Calu3 (cell line): ENCODE measurements at regions not wholly inside any gene's neighbourhood (a gene's known extent, or its start where the extent isn't known, plus 50 kb on each side); places are given as distances from the start of the nearest gene placed in this dataset.

Experiments used
- BruUV-seq: library from RNA; stranded (reverse); fragments of 400-500 nt; replicated peaks from 2 replicates; lab custom pipeline; 2021; lab: Mats Ljungman, UMichigan
- CTCF ChIA-PET: fragments of 300-600 bp; sonication (Branson Sonifier 250); formaldehyde crosslinking; loops from one replicate; lab custom pipeline; 2022; ENCODE audit warnings: antibody characterized with exemption; lab: Charles Lee
- DNase-seq: peaks from one replicate; pipeline ENCODE4 v3.0.0; 2022
- H3K27ac Mint-ChIP-seq: one replicate; pipeline ENCODE4 v1.8.0; 2022; ENCODE audit warnings: mixed read lengths; ENCODE audit not compliant: unreplicated experiment
- H3K27me3 Mint-ChIP-seq: one replicate; pipeline ENCODE4 v1.8.0; 2022; ENCODE audit warnings: mixed read lengths; ENCODE audit not compliant: unreplicated experiment
- H3K36me3 Mint-ChIP-seq: one replicate; pipeline ENCODE4 v1.8.0; 2022; ENCODE audit warnings: mild to moderate bottlenecking, moderate library complexity, mixed read lengths; ENCODE audit not compliant: insufficient read depth, unreplicated experiment
- H3K4me1 Mint-ChIP-seq: one replicate; pipeline ENCODE4 v1.8.0; 2022; ENCODE audit warnings: mild to moderate bottlenecking, low read depth, mixed read lengths; ENCODE audit not compliant: unreplicated experiment
- H3K4me3 Mint-ChIP-seq: one replicate; pipeline ENCODE4 v1.8.0; 2022; ENCODE audit warnings: mild to moderate bottlenecking, low read depth, moderate library complexity, mixed read lengths; ENCODE audit not compliant: unreplicated experiment
- H3K9me3 Mint-ChIP-seq: one replicate; pipeline ENCODE4 v1.8.0; 2022; ENCODE audit warnings: low read depth, mixed read lengths; ENCODE audit not compliant: unreplicated experiment
- intact Hi-C: fragments of 100-400 bp; cut with micrococcal nuclease; formaldehyde crosslinking; loops from one replicate; pipeline ENCODE4 v1.10.0; 2022; ENCODE audit not compliant: unreplicated experiment
- TF ChIP-seq, protein P1 (sequence below): fragments of 200-600 bp; IDR thresholded peaks from one replicate; pipeline ENCODE4 v1.8.0; 2022; ENCODE audit warnings: antibody characterized with exemption; ENCODE audit not compliant: unreplicated experiment

DNA sequence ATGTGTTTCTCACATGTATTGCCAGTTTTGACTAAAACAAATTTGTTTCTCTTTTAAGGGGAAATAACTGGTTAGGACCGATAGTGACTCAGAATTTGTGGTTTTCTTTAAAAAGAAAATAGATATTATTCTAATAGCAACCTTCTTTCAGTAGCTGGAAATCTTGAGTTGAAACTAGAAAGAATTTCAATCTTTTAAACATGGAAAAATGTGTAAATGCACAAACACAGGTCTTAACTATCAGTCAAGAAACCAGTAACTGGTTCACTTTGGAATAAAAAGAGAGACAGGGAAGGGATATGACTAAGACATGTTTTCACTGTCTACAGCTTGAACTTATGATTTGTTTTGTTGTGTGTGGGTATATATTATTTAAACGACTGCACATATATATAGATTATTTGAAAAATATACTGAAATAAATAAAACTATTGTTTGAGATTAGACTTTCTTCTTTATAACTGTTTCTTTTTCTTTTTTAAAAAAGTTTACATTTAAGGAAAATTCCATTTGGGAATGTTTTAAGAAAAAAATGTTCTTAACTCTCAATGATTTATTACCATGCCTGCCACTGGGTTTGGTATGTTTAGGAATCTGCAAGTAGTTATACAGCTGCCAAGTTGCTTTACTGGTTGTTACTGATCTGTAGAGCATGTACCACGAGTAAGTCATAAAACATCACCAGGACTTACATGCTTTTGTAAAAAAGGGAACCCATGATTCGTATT is 753.3 kb upstream of the MARCKS start:
- Mint-ChIP-seq H3K4me1 (no peaks in the 10 kb centered on the region), H3K36me3 (no peaks in the 10 kb centered on the region), H3K4me3 (no peak overlapping the region), H3K9me3 (peaks cover 3% of the 10 kb centered on the region), H3K27me3 (no peaks in the 10 kb centered on the region), H3K27ac (no peak overlapping the region)
- intact Hi-C loops: no loop called here
- TF ChIP-seq, protein P1, sequence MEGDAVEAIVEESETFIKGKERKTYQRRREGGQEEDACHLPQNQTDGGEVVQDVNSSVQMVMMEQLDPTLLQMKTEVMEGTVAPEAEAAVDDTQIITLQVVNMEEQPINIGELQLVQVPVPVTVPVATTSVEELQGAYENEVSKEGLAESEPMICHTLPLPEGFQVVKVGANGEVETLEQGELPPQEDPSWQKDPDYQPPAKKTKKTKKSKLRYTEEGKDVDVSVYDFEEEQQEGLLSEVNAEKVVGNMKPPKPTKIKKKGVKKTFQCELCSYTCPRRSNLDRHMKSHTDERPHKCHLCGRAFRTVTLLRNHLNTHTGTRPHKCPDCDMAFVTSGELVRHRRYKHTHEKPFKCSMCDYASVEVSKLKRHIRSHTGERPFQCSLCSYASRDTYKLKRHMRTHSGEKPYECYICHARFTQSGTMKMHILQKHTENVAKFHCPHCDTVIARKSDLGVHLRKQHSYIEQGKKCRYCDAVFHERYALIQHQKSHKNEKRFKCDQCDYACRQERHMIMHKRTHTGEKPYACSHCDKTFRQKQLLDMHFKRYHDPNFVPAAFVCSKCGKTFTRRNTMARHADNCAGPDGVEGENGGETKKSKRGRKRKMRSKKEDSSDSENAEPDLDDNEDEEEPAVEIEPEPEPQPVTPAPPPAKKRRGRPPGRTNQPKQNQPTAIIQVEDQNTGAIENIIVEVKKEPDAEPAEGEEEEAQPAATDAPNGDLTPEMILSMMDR: no peak
- DNase-seq: no peak
- BruUV-seq: no TSS peak
- CTCF ChIA-PET: no interaction called here

DNA sequence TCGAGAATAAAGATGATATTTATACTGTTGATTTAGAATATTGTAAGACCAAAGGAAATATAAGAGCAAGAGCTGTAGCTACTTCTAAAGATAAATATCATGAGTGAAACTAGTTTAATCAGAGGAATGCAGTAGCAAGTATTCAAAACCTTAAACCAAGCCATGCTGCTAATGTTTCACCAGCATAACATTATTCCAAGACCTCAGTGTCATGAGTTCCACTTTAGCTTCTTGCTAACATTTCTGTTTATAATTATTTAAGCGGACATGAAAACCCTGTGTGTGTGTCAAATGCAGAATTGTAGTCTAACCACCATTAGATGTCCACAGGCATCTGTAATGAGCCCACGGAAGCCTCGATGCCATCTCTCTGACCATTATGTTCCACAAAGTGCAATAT is 752.6 kb upstream of the MARCKS start:
- TF ChIP-seq, protein P1: no peak
- no peak for DNase-seq
- Mint-ChIP-seq H3K9me3 (peaks cover 3% of the 10 kb centered on the region), H3K36me3 (no peaks in the 10 kb centered on the region), H3K27ac (no peak overlapping the region), H3K4me3 (no peak overlapping the region), H3K4me1 (no peaks in the 10 kb centered on the region), H3K27me3 (no peaks in the 10 kb centered on the region)
- intact Hi-C loops: no loop called here
- CTCF ChIA-PET: no interaction called here
- BruUV-seq: no TSS peak

DNA sequence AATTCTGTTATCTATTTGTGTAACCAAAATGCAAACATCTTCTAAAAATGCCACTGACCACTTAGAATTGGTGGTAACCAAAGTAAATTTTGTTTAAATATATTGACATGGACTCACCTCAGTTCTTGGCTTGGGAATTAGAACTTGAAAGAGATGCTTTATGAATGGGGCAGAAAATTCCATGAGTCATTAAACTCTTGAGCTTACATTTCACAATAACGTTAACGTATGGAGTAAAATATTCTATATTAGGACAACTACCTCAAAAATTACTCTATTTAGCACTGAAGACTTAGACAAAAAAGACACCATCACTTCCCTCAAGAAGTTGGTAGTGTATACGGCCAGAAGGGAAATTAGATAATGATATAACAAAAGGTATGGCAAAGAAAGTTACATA is 752.2 kb upstream of the MARCKS start:
- H3K4me3 Mint-ChIP-seq: no peak overlapping the region
- H3K27ac Mint-ChIP-seq: no peak overlapping the region
- CTCF ChIA-PET: no interaction called here
- intact Hi-C loops: no loop called here
- no peak for DNase-seq
- peaks cover 3% of the 10 kb centered on the region for H3K9me3 Mint-ChIP-seq
- BruUV-seq: no TSS peak
- H3K4me1 Mint-ChIP-seq: no peaks in the 10 kb centered on the region
- no peaks in the 10 kb centered on the region for H3K27me3 Mint-ChIP-seq
- no peaks in the 10 kb centered on the region for H3K36me3 Mint-ChIP-seq
- TF ChIP-seq, protein P1: no peak

DNA sequence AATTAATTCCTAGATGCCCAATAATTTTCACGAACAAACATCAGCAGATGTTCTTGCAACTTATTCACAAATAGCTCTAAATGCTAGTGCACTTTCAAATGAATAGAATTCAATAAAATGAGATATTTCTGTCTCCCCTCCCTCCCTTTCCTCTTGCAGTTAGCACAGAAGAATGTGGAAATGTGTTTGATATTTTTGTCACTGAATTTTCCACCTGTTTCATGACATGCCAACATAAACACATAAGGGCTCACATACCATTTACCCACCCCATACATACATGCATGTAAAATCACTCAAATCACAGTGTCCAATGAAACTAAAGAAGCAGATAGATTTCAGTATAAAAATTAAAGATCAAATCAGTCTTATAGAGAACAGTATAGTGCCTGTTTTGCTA is 746.9 kb upstream of the MARCKS start:
- no TSS peak for BruUV-seq
- no peak overlapping the region for H3K27ac Mint-ChIP-seq
- H3K4me1 Mint-ChIP-seq: no peaks in the 10 kb centered on the region
- no peak for DNase-seq
- peaks cover 14% of the 10 kb centered on the region for H3K9me3 Mint-ChIP-seq
- intact Hi-C loops: no loop called here
- H3K4me3 Mint-ChIP-seq: no peak overlapping the region
- H3K27me3 Mint-ChIP-seq: peaks cover 8% of the 10 kb centered on the region
- no peaks in the 10 kb centered on the region for H3K36me3 Mint-ChIP-seq
- CTCF ChIA-PET: interaction anchor here (0.5 kb wide), 1 partner anchor 574 kb away, joined by 4 read pairs; no protein-coding TSS in a partner anchor
- TF ChIP-seq, protein P1: no peak
